SU-DHL-6 (cell line): ENCODE measurements at regions not wholly inside any gene's neighbourhood (a gene's known extent, or its start where the extent isn't known, plus 50 kb on each side); places are given as distances from the start of the nearest gene placed in this dataset.

Experiments
- CTCF ChIP-seq: fragments of 200-600 bp; sonication (generic); IDR thresholded peaks from one replicate; pipeline ENCODE4 v1.5.1; 2017; ENCODE audit warnings: antibody characterized with exemption, mild to moderate bottlenecking, low read length, moderate library complexity; ENCODE audit not compliant: insufficient read depth, poor library complexity, severe bottlenecking
- EZH2phosphoT487 ChIP-seq: fragments of 200-600 bp; sonication (generic), shearing (Covaris generic); conservative IDR thresholded peaks from 2 replicates; pipeline ENCODE4 v1.6.1; 2018; ENCODE audit warnings: mild to moderate bottlenecking, antibody characterized with exemption, low read length, moderate library complexity, mixed read lengths

GRCh38 chr13:33480561-33480960, 195.0 kb upstream of the STARD13 start:
- TF ChIP-seq CTCF: no peak
- TF ChIP-seq EZH2phosphoT487: no peak
